Amniotic epithelial cell (primary cell): ENCODE measurements at regions not wholly inside any gene's neighbourhood (a gene's known extent, or its start where the extent isn't known, plus 50 kb on each side); places are given as distances from the start of the nearest gene placed in this dataset.
"Not testable (repeated sequence)": the region's sequence is repeated elsewhere in the genome, so short reads cannot be mapped to it uniquely, and the experiment has no call there.

Experiments used
- DNase-seq: peaks from one replicate; pipeline ENCODE4 v3.0.0-alpha.2; 2010; ENCODE audit warnings: low read depth

DNA sequence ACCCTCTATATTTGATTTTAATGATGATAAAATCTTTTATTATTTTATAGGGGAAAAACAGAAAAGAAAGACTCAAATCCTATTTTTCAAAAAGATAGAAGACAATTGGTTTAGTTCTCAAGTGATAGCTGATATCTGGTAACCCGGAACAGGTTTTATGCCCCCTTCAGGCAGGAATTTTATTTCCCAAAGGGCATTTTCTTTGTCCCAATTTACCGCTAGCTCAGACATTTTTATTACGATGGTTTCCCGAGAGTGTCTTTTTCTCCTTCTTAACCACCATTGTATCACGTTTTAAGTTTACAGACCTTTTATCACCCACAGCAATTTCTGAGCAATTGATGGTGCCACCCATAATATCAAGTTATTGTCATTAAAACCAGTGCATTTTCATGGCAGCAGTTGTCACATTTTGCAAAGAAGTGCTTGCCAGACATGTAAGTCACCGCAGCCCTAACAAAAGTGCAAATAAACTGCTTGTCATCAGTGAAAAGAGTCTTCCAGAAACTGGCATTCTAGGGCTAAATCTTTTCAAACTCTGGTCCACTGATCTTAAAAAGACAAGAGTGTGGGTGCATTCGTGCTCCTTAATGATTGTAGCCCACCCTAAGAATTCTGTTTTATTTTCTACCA, 204.8 kb upstream of the VCX start:
- no peak for DNase-seq

DNA sequence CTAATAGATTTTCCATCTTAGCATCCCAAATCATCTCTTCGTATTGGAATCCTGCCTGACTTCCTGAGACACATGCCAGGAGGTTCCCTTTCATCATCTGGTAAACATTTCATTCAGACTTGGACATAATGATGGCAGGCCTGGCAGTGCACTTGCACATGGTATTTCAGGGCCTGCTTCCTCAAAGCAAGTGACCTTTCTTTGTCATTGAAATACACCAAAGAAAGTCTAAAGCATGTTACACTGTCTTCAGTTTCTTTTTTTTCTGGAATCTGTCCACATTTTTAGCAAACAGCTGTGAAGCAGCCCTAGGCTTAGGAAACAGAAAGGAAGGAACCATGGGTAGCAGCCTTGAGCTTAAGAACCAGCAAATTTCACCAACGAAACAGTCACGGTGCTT, 205.9 kb upstream of the VCX start:
- DNase-seq, result no peak

DNA sequence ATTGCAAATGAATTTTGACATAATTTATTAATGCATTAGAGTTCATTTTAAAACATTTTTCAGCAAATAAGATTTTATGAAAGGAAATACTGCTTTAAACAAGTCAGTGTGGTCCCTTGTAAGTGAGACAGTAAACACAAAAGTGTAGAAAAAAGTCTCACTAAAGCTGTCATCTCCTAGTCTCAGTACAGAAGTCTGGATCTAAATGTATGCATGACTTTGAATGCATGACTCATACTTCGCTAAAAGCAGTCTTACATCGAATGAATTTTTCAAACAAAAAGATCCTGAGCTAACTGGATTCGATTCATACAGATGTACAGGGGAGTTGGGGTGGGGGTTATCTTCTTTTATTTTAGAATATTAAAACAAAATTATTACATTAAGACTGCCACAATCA, 207.4 kb upstream of the VCX start:
- DNase-seq, result no peak

DNA sequence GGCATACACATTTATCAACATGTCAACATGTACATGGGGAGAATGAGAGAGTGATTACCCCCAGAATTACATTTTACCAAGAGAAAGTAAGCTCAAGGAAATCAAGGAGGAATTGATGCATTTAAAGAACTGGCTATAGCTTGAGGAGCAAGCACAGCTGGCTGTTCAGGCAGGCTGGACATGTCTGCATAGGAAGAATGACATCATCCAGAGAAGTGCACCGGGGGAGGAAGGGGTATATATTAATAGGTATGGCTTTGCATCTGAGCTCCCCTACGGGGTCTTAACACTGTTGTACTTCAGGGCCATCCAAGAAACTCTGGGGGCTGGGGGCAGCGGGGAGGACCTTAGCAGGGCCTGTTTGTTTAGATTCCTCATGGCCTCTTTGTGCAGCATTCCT, 222.4 kb upstream of the VCX start:
- DNase-seq, result no peak

DNA sequence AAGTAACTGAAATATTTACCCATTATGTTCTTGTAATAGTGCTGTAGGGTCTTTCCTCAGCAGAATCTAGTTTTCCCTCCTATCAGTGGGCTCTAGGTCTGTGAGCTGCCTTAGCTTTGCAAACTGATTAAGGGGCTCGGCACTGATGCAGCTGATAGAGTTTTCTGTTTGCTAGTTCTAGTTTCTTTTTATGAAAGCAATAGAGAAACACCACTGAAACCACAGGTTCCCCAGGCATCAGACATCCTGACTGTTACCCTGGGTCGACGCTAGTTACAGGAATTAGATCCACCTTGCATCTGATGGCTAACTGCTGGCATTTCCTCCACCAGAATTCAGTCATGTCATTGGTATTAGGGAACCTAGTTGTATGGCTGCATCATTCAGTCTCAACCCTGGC, 225.0 kb upstream of the VCX start:
- no peak for DNase-seq

DNA sequence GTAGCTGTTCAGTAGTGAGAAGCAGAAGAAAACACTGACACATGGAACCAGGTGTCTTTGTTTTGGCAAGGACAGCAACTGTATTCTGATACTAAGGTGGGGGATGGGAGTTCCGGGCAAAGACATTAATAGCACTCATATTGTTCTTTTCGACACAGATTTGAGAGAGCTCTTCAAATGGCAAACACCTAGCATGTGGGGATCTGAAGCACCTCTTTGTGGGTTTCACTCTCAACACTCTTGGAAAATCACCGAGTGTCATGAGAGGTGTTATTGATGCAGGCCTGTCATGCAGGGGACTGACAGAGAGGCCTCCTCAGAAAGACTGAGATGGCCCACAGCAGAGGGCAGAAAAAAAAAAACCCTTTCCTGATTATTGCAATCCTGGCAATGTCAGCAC, 228.4 kb upstream of the VCX start:
- DNase-seq, result no peak

DNA sequence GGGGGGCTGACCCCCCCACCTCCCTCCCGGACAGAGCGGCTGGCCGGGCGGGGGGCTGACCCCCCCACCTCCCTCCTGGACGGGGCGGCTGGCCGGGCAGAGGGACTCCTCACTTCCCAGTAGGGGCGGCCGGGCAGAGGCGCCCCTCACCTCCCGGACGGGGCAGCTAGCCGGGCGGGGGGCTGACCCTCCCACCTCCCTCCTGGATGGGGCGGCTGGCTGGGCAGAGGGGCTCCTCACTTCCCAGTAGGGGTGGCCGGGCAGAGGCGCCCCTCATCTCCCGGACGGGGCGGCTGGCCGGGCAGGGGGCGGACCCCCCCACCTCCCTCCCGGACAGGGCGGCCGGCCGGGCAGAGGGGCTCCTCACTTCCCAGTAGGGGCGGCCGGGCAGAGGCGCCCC, 234.3 kb upstream of the VCX start:
- not testable (repeated sequence) for DNase-seq

DNA sequence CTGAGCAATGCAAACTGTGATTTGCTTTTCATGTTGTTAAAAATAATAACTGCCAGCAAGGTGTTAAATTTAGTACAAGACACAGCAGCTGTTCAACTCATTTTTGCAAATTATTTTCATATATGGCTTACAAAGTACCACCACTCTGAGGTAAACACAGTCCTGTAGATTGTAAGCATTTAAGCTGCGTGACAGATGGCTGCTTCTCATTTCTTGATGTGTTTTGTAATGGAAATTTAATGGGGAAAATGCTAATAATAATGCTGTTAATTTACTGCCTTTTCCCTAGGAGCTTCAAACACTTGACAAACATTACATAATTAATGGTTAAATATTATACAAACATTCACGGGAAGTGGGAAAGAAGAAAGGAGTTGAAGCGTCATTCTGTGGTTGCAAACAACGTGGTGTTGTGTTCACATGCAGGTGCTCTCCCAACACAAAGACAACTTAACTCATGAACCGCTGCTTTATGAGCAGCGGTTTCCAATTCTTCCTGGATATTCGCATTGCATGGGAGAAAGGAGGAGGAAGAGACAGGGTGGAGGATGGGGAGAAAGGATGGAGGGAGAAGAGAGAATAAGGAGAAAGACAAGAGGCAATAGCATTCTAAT, 236.8 kb upstream of the VCX start:
- no peak for DNase-seq

DNA sequence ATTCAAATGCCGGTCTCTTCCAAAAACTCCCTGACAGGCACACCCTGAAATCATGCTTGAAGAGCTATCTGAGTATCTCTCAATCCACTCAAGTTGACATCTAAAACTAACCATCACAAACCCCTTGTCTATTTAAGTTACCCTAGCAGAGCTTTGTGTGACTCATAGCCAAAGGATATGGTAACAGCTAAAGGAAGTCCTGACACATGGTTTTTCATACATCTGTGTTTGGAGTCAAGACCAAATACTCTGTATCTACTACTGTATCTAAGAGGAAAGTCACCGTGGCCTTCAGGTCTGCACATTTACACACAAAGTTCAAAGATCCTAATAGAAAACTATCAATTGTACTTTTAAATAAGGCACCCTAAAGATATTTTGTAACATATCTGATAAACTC, 239.6 kb upstream of the VCX start:
- DNase-seq, result no peak

DNA sequence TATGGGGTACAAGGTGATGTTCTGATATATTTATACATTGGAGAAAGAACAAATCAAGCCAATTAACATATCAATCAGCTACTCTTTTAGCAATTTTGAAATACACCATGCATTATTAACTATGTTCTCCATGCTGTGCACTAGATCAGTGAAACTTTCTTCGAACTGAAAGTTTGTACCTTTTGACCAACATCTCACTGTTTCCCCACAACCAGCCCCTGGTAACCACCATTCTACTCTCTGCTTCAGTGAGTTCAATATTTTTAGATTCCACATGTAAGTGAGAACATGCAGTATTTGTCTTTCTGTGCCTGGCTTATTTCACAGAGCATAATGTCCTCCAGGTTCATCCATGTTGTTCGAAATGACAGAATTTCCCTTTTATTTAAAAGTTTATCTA, 246.1 kb upstream of the VCX start:
- no peak for DNase-seq

DNA sequence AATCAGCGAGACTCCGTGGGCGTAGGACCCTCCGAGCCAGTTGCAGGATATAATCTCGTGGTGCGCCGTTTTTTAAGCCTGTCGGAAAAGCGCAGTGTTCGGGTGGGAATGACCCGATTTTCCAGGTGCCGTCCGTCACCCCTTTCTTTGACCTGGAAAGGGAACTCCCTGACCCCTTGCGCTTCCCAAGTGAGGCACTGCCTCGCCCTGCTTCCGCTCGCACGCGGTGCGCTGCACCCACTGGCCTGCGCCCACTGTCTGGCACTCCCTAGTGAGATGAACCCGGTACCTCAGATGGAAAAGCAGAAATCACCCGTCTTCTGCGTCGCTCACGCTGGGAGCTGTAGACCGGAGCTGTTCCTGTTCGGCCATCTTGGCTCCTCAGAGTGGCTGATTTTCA, 249.6 kb upstream of the VCX start:
- not testable (repeated sequence) for DNase-seq

DNA sequence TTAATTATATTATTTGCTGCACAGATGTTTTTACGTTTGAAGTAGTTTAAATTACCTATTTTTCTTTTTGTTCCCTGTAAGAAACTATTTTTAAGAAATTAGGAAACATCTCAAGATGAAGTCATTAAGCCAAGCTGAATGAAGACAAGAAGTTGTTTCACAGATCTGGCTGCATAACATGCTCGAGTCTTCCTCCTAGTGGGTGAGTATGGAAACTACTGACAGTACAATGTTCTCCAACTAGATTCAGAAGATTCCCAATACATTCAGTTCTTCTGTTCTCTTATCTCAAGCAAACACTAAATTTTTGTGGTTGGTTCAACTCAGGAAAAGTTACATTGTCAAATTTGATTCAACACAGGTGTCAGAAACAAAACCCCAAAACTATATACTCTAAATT, 256.8 kb upstream of the VCX start:
- peak; percentile 7 for DNase-seq

DNA sequence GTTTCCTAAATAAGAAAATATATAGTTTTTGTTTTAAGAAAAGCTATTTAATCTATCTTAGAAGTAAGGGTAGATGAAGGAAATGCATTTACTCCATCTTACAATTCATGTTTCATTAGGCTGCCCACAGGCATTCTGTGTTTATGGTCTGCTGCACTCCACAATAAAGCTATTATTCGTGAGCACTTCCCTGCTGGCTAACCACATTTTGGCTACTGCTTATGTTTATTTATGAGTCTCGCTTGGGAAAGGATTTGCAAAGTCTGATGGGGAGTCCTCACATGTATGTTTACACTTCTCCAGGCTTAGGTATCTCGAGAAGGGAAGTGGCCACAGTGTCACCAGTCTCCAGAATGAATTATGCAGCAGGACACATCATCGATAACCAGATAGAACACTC, 260.8 kb upstream of the VCX start:
- DNase-seq, result no peak

DNA sequence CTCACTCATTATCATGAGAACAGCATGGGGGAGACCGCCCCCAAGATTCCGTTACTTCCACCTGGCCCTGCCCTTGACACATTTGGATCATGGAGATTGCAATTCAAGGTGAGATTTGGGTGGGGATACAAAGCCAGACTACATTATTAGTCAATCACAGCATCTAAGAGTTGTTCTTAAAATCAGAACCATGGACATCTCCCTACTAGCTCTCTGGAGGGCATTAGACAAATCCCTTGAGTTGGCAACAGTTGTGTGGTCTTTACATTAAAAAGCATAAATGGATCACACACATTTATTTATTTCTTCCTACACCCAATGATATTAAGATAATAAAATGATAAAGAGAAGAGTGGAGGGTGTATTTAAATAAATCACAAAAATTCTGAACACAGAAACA, 262.8 kb upstream of the VCX start:
- no peak for DNase-seq

DNA sequence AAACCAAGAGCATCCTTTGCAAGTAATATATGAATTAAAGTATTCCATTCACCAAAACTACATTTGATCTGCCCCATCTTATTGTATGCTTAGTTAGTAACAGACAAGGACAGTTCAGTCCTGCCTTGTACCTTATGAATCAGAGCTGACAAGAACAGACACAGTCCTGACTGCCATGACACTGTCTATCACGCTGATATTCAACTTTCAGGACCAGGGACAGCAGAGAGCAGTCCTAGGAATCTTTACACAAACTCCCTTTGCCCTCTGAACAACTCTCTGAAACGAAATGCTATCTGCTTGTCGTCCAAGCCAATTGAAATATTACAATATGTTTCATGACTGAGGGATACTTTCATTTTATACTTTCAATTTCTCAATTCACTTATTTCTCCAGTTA, 268.6 kb upstream of the VCX start:
- no peak for DNase-seq

DNA sequence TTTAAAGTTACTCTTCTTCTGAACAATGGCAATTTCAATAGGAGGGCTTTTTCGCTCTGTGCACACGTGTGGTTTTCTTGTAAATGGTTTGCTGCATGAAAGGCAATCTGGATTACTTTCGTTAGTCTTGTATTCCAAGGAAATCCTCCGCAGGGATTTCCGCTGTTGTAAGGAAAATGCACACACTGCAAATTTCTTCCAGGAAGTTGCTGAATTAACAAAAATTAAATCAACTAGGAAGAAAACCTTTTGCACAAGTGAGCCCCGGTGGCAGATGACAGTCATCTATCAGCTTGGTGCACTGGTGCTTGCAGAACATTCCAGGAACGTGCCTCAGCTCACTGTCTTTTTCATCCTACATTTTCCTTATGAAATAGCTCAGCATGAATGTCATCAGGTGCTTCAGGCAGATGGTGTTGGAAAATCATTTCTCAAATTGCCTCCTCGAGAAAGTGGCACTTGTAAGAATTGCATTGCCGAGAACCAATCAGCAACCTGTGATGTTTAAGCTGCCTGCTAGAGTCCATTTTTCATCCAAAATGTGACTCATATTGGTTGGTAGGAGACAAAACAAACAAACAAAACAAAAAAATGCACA, 272.4 kb upstream of the VCX start:
- no peak for DNase-seq

DNA sequence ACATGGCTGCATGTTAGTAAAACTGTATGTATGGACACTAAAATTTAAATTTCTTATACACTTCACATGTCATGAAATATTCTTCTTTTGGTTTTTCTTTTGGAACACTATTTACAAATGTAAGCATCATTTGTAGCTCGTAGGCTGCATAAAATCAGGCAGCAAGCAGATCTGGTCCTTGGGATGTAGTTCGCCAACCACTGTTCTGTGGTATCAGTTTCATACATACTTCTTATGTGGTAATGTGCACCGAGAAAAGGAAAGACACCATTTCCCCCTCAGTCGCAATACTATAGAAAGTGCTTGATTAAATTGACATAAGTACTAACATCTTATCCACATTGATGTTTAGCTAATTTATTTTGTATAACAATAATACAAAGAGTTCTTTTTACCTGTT, 274.4 kb upstream of the VCX start:
- DNase-seq, result no peak

DNA sequence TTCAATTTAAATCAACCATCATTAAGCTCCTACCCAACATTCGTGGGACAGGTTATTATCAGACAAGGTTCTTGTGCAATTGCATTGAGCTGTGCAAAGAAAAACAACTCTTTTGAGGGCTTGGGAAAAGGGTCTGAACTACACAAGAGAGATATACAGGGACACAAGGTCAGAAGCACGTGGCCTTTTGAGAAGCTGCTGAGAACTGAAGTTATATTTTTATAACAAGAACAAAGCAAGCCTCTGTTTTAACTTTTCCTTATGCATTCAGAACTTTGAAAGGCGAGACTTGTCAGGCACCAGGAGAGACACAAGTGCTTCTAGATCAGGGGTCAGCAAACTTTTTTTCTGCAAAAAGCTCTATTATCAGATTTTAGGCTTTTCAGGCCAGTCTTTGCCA, 274.8 kb upstream of the VCX start:
- no peak for DNase-seq

DNA sequence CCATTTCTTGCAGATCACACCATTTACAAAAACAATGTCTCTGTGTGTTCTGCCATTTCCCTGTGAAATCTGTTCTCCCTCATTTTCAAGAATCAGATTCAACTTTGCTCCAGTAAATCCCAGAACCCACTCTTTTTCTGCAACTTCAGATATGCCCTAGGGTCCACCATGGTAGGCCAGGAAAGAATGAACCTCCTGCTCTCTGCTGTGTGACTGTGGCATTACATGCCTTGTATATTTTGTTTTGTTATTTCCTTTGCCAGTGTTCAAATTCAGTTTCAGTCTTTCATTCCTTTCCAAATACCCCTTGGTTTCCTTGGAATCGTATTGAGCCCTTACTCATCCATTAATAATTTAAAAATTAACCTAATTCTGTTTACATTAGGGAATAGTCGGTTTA, 290.2 kb upstream of the VCX start:
- no peak for DNase-seq

DNA sequence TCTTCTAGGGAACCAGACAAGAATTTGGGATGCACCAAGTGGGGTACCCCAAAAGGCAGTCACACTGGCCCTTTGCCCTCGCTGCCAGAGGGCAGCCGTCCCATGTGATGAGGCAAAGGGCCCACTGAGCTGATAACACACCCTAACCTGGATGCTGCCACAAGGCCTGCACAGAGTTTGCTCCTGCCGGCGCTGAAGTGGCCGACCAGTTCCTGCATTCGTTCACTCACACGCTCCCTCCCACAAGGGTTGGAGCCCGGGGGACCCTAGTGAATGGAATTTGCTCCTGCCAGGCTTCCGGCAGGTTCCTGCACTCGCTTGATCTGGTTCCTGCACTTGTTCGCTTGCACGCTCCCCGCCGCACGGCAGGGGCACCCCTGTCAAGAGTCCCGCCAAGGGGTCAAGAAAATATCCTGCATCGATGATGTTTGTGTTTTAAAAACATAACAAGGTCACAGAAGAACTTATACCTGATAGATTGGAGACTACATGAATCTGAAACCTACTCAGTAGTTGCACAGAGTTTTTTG, 296.4 kb upstream of the VCX start:
- no peak for DNase-seq

DNA sequence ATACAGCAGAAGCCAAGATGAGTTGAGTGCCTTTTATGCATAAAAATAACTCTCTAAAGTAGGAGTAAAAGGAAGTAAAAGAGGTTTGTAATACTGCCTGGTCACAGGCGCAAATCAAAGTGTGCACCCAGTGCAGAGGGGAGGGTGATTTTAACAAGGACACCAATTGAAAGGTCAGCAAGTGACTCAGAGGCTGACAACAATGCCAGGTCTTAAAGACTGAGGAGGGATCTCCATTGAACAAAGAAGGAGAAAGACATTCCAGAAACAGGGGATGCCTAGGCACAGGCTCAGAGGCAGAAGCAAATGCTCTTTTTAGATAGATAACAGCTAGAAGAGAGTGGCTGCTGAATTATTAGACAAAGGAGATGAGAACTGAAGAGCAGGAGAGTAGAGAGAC, 297.4 kb upstream of the VCX start:
- no peak for DNase-seq

DNA sequence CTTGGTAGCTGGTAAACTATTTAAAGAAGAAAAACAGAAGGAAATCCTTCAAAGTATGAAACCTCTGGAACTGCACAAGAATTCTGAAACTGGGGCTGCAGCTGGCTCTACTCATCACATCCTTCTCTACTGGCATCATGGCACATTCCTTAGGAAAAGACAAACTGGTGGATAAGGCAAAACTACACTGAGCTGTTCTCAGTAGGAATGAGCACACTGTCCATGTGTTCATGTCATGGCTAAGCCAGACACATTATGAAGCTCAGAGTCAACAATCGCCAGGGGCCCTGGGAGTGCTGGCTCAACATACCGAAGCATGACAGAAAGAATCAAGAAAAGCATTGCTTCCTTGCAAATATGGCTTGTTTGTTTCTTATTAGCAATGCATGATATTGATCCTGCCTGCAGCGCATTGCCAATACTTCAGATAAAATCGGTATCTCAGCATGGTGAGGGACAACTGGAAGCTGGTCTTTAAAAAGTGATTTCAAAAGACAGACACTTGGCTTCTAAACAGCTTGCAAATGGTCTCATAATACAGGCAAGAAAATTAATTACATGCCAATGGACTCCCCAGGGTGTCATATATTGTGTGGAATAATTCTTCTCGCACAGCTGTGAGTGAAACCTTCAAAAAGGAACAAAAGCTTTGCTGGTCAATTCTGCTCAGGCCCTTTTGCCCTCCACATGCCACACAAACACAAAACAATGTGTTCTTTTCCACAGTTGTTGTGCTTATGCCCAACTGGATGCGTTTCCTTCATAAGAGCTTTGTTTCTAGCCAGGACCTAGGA, 300.2 kb upstream of the VCX start:
- DNase-seq, result no peak

DNA sequence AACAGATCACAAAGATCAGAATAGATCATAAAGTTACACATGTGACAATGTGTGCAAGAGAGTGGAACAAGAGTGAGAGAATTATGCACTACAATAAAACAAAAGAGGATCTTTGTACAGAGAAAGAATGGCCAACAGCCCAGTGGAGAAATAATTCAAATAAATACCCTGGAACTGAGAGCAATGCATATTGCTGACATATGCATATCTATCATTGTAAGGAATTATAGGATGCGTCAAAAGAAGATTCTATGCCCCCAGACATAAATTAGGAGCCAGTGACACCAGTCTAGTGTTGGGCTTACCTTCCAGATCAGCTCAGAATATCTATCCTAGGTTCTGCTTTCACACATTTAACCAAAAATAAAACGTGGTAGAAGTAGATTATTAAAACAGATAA, 320.1 kb upstream of the VCX start:
- no peak for DNase-seq
